ENCODE measurements at regions not wholly inside any gene's neighbourhood (a gene's known extent, or its start where the extent isn't known, plus 50 kb on each side); places are given as distances from the start of the nearest gene placed in this dataset.

DNA sequence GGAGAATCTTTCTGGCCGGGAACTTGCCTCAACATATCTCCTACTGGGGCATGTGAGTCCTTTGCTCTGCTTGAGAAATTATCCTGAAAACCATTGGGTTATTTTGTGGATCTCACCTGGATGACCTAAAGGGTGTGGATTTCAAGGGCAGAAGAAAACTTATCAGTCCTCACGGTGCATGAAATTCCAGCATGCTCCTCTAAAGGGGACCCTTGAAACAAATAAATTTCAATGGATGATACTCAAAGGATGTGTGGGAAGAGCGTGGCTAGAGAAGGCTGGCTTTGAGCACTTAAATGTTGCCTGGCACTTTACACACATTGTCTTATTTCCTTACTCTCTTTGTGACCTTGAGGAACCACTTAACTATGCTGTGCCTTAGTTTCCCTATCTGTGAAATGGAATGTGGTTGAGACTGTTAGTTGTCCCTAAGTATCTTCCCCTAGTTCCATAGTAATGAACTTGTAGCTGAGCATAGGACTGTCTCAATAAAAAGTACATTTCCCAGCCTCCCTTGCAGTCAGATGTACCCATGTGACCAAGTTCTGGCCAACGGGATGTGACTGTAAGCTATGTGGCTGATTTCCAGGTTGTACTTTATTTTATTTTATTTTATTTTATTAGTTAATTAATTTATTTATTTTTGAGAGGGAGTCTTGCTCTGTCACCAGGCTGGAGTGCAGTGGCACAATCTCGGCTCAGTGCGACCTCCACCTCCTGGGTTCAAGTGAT, 81.9 kb upstream of the PTPN1 start:
- TF ChIP-seq POLR2A (IDR thresholded peaks at IDR 0.05) (no peak), CTCF (IDR thresholded peaks at IDR 0.05) (no peak), POLR2AphosphoS5 (IDR thresholded peaks at IDR 0.05) (no peak)

Measured in breast epithelium (tissue), 3 donors.